GM23248 (cell line): ENCODE measurements at regions not wholly inside any gene's neighbourhood (a gene's known extent, or its start where the extent isn't known, plus 50 kb on each side); places are given as distances from the start of the nearest gene placed in this dataset.

ENCODE experiments used
- DNase-seq: peaks from one replicate; pipeline ENCODE4 v3.0.0-alpha.2; 2015
- H2AFZ ChIP-seq: fragments of 200-600 bp; sonication (generic); 2 replicates; pipeline ENCODE4 v1.6.1; 2016; ENCODE audit warnings: antibody characterized with exemption
- H3F3A ChIP-seq: fragments of 200-600 bp; sonication (generic); 2 replicates; pipeline ENCODE4 v1.6.1; 2016; ENCODE audit warnings: mild to moderate bottlenecking, antibody characterized with exemption, mixed run types; ENCODE audit not compliant: insufficient read depth
- H3K27ac ChIP-seq: fragments of 200-600 bp; sonication (generic); 2 replicates; pipeline ENCODE4 v1.5.1; 2016; ENCODE audit warnings: mild to moderate bottlenecking
- H3K27me3 ChIP-seq: fragments of 200-600 bp; sonication (generic); replicated peaks from 2 replicates; pipeline ENCODE4 v1.6.1; 2016; ENCODE audit warnings: mild to moderate bottlenecking; ENCODE audit not compliant: insufficient read depth
- H3K36me3 ChIP-seq: fragments of 200-600 bp; sonication (generic); 2 replicates; pipeline ENCODE4 v1.6.1; 2016; ENCODE audit warnings: low read depth, mild to moderate bottlenecking
- H3K4me1 ChIP-seq: fragments of 200-600 bp; sonication (generic); 2 replicates; pipeline ENCODE4 v1.6.1; 2016; ENCODE audit warnings: mild to moderate bottlenecking; ENCODE audit not compliant: insufficient read depth
- H3K4me2 ChIP-seq: fragments of 200-600 bp; sonication (generic); one replicate; pipeline ENCODE4 v1.6.1; 2016; ENCODE audit warnings: mild to moderate bottlenecking; ENCODE audit not compliant: unreplicated experiment
- H3K4me3 ChIP-seq: fragments of 200-600 bp; sonication (generic); 2 replicates; pipeline ENCODE4 v1.5.1; 2016; ENCODE audit warnings: mild to moderate bottlenecking
- H3K79me2 ChIP-seq: fragments of 200-600 bp; sonication (generic); 2 replicates; pipeline ENCODE4 v1.6.1; 2016; ENCODE audit warnings: mild to moderate bottlenecking; ENCODE audit not compliant: insufficient read depth
- H3K9ac ChIP-seq: fragments of 200-600 bp; sonication (generic); 2 replicates; pipeline ENCODE4 v1.6.1; 2016; ENCODE audit warnings: mild to moderate bottlenecking
- H3K9me2 ChIP-seq: fragments of 200-600 bp; sonication (generic); 2 replicates; pipeline ENCODE4 v1.6.1; 2016; ENCODE audit warnings: mixed run types, mild to moderate bottlenecking, moderate library complexity; ENCODE audit not compliant: insufficient read depth
- H3K9me3 ChIP-seq: fragments of 200-600 bp; sonication (generic); one replicate; pipeline ENCODE4 v1.6.1; 2017; ENCODE audit warnings: low read depth
- H4K20me1 ChIP-seq: fragments of 200-600 bp; sonication (generic); 2 replicates; pipeline ENCODE4 v1.6.0; 2016; ENCODE audit not compliant: insufficient read depth
- EZH2 ChIP-seq: fragments of 200-600 bp; sonication (generic); IDR thresholded peaks from 2 replicates; pipeline ENCODE4 v1.6.1; 2018; ENCODE audit warnings: antibody characterized with exemption, mild to moderate bottlenecking; ENCODE audit not compliant: insufficient read depth, poor library complexity, severe bottlenecking
- EZH2phosphoT487 ChIP-seq: fragments of 200-600 bp; sonication (generic); IDR thresholded peaks from 2 replicates; pipeline ENCODE4 v1.6.1; 2018; ENCODE audit warnings: antibody characterized with exemption, moderate library complexity, mild to moderate bottlenecking, low read depth; ENCODE audit not compliant: insufficient read depth
- WGBS, 2 experiments: methylation state at CpG; one replicate each; pipeline ENCODE4 v1.1.6; 2015 to 2017; ENCODE audit warnings: low lambda C conversion rate in 2 of 2, low coverage in 1 of 2; ENCODE audit errors: missing lambda C conversion rate in 2 of 2; 5-methylcytosine and 5-hydroxymethylcytosine counted together
- in situ Hi-C: fragments of 300-500 bp; cut with MboI; formaldehyde crosslinking; loops from 2 replicates; pipeline ENCODE4 v1.15.0; 2020

GRCh38 chr3:87576752-87577151, 300.4 kb upstream of the POU1F1 start:
- Histone ChIP-seq H4K20me1 (no peaks in the 10 kb centered on the region), H3K9me2 (no peaks in the 10 kb centered on the region), H3K4me2 (no peak overlapping the region), H3K27ac (no peak overlapping the region), H3K27me3 (no peaks in the 10 kb centered on the region), H3K4me1 (no peaks in the 10 kb centered on the region), H2AFZ (no peak overlapping the region), H3K36me3 (no peaks in the 10 kb centered on the region), H3K79me2 (no peaks in the 10 kb centered on the region), H3K4me3 (no peak overlapping the region), H3K9ac (no peak overlapping the region), H3F3A (no peaks in the 10 kb centered on the region), H3K9me3 (no peaks in the 10 kb centered on the region)
- DNase-seq, result no peak
- in situ Hi-C loops, result no loop called here
- WGBS, 2 experiments, result 24 to 35% methylated on average over 4 of the region's 4 CpGs
- TF ChIP-seq EZH2 (no peak), EZH2phosphoT487 (no peak)

DNA sequence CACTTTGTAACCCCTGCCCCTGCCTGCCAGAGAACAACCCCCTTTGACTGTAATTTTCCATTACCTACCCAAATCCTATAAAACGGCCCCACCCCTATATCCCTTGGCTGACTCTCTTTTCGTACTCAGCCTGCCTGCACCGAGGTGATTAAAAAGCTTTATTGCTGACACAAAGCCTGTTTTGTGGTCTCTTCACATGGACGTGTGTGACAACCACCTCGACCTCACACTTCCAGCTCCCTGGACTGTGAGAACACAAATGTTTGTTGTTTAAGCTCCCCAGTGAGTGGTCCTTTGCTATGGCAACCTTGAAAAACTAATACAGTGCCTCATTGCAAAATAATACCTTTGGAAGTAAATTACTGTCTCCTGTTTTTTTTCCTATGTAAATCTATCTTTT, 299.2 kb upstream of the POU1F1 start:
- Histone ChIP-seq H3K9me2 (no peaks in the 10 kb centered on the region), H3K4me1 (no peaks in the 10 kb centered on the region), H2AFZ (no peak overlapping the region), H3K27ac (no peak overlapping the region), H3K79me2 (no peaks in the 10 kb centered on the region), H3K36me3 (no peaks in the 10 kb centered on the region), H3K9me3 (no peaks in the 10 kb centered on the region), H3K4me3 (no peak overlapping the region), H3F3A (no peaks in the 10 kb centered on the region), H3K4me2 (no peak overlapping the region), H3K27me3 (no peaks in the 10 kb centered on the region), H4K20me1 (no peaks in the 10 kb centered on the region), H3K9ac (no peak overlapping the region)
- DNase-seq, result no peak
- TF ChIP-seq EZH2phosphoT487 (no peak), EZH2 (no peak)
- 15 to 16% methylated on average over 5 of the region's 5 CpGs for WGBS, 2 experiments
- in situ Hi-C loops, result no loop called here

DNA sequence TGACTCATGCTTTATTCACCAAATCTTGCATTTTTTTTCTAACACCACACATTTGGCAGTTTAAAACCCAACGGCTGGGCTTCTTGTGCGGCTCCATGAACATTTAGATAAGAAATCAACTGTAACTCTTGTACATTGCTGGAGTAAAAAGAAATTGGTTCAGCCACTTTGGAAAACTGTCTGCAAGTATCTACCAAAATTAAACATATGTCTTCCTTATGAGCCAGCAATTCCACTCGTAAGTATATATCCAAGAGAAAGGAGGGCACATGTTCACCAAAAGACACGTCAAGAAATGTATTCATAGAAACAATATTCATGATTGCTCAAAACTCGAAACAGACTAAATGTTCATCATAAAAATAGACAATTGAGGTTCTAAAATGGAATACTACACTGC, 291.9 kb upstream of the POU1F1 start:
- TF ChIP-seq EZH2phosphoT487 (no peak), EZH2 (no peak)
- H3K9me3 ChIP-seq, result no peaks in the 10 kb centered on the region
- H3K4me2 ChIP-seq, result no peak overlapping the region
- H2AFZ ChIP-seq, result no peak overlapping the region
- no peak overlapping the region for H3K4me3 ChIP-seq
- H3K4me1 ChIP-seq, result no peaks in the 10 kb centered on the region
- no peaks in the 10 kb centered on the region for H3K36me3 ChIP-seq
- no peaks in the 10 kb centered on the region for H4K20me1 ChIP-seq
- H3K27me3 ChIP-seq, result no peaks in the 10 kb centered on the region; the same call in 1 of the 2 replicates
- H3K9me2 ChIP-seq, result no peaks in the 10 kb centered on the region
- DNase-seq, result no peak
- WGBS, 2 experiments, result 32 to 34% methylated on average over 5 of the region's 5 CpGs
- in situ Hi-C loops, result no loop called here
- no peak overlapping the region for H3K9ac ChIP-seq
- H3F3A ChIP-seq, result no peaks in the 10 kb centered on the region
- no peaks in the 10 kb centered on the region for H3K79me2 ChIP-seq
- no peak overlapping the region for H3K27ac ChIP-seq

- H4K20me1 ChIP-seq, result no peaks in the 10 kb centered on the region
- H2AFZ ChIP-seq, result no peak overlapping the region
- no peaks in the 10 kb centered on the region for H3K9me2 ChIP-seq
- H3K27me3 ChIP-seq, result no peaks in the 10 kb centered on the region; the same call in 1 of the 2 replicates
- no peak overlapping the region for H3K9ac ChIP-seq
- H3K4me2 ChIP-seq, result no peak overlapping the region
- in situ Hi-C loops, result no loop called here
- H3K9me3 ChIP-seq, result no peaks in the 10 kb centered on the region
- no peaks in the 10 kb centered on the region for H3F3A ChIP-seq
- DNase-seq, result no peak
- no peak overlapping the region for H3K27ac ChIP-seq
- 35 to 41% methylated on average over 1 of the region's 1 CpG for WGBS, 2 experiments
- no peaks in the 10 kb centered on the region for H3K36me3 ChIP-seq
- H3K79me2 ChIP-seq, result no peaks in the 10 kb centered on the region
- no peaks in the 10 kb centered on the region for H3K4me1 ChIP-seq
- no peak overlapping the region for H3K4me3 ChIP-seq
- no peak for TF ChIP-seq EZH2
- TF ChIP-seq EZH2phosphoT487, result no peak
These were observed 288.1 kb upstream of the POU1F1 start for GRCh38 chr3:87564438-87564837.

DNA sequence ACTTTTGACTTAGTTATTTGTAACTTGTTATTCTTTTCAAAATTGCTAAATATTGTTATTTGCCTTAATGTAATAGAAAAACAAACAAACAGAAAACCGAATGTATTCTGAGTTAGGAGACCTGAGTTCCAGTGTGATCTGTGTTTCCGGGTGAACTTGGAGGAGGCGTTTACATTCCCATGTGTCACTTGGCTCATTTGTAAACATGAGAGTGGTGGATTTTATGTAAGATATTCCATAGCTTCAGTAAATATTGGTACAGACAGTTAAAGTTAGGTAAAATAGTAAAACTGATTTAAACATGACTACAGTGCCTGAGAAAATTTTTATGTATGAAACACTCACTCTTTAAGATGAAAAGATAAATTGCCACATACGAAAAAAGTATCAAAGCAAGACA, 287.3 kb upstream of the POU1F1 start:
- no peak overlapping the region for H3K4me3 ChIP-seq
- H3K27ac ChIP-seq, result no peak overlapping the region
- no peak for TF ChIP-seq EZH2
- no peak for TF ChIP-seq EZH2phosphoT487
- no peaks in the 10 kb centered on the region for H3K36me3 ChIP-seq
- H3K9me3 ChIP-seq, result no peaks in the 10 kb centered on the region
- no peaks in the 10 kb centered on the region for H3K9me2 ChIP-seq
- H4K20me1 ChIP-seq, result no peaks in the 10 kb centered on the region
- WGBS, 2 experiments, result 44 to 51% methylated on average over 4 of the region's 4 CpGs
- no peak for DNase-seq
- in situ Hi-C loops, result no loop called here
- H2AFZ ChIP-seq, result no peak overlapping the region
- H3K4me1 ChIP-seq, result no peaks in the 10 kb centered on the region
- no peaks in the 10 kb centered on the region; the same call in none of the 2 replicates for H3K27me3 ChIP-seq
- H3K79me2 ChIP-seq, result no peaks in the 10 kb centered on the region
- no peak overlapping the region for H3K9ac ChIP-seq
- H3K4me2 ChIP-seq, result no peak overlapping the region
- H3F3A ChIP-seq, result no peaks in the 10 kb centered on the region
